CD4-positive, alpha-beta T cell (primary cell): ENCODE measurements at regions not wholly inside any gene's neighbourhood (a gene's known extent, or its start where the extent isn't known, plus 50 kb on each side); places are given as distances from the start of the nearest gene placed in this dataset.

Source experiments
- ATAC-seq: fragments of 200-7000 bp; cut with Tn5 transposase; one replicate; pipeline ENCODE4 v1.10.0; 2022; ENCODE audit warnings: mild to moderate bottlenecking; ENCODE audit not compliant: poor library complexity
- CTCF ChIA-PET: fragments of 350-600 bp; sonication (Branson Sonifier 250); formaldehyde crosslinking; loops from one replicate; lab custom pipeline; 2021; ENCODE audit warnings: antibody characterized with exemption, inconsistent platforms; lab: Charles Lee
- POLR2A ChIA-PET: fragments of 350-600 bp; sonication (Branson Sonifier 250); formaldehyde crosslinking; loops from one replicate; lab custom pipeline; 2021; ENCODE audit warnings: antibody characterized with exemption, inconsistent platforms; lab: Charles Lee
- DNase-seq, 14 experiments: peaks; one replicate each; pipeline ENCODE4 v3.0.0-alpha.2; 2013 to 2020; ENCODE audit warnings: mixed read lengths in 2 of 14
- H3K27ac ChIP-seq, 2 donors: one replicate each; pipeline versions ENCODE4 v1.5.1 to v1.7.0; 2013; ENCODE audit warnings: low read length in 2 of 2, low read depth in 1 of 2, mild to moderate bottlenecking in 1 of 2
- H3K27me3 ChIP-seq, 2 experiments: 1 replicate in 1 of 2; 2 replicates in 1 of 2; pipeline versions ENCODE4 v1.6.1 to v1.7.0; 2013; ENCODE audit warnings: low read length in 2 of 2, control low read depth in 1 of 2, mild to moderate bottlenecking in 1 of 2, moderate library complexity in 1 of 2; ENCODE audit not compliant: insufficient read depth in 2 of 2, control insufficient read depth in 1 of 2
- H3K36me3 ChIP-seq: one replicate; pipeline ENCODE4 v1.6.1; 2013; ENCODE audit warnings: low read length, control low read depth; ENCODE audit not compliant: insufficient read depth
- H3K4me1 ChIP-seq: one replicate; pipeline ENCODE4 v1.6.1; 2013; ENCODE audit warnings: low read length, control low read depth; ENCODE audit not compliant: insufficient read depth
- H3K4me3 ChIP-seq: one replicate; pipeline ENCODE4 v1.5.1; 2013; ENCODE audit warnings: mild to moderate bottlenecking, low read length, moderate library complexity
- H3K9me3 ChIP-seq, 2 experiments: 1 replicate in 1 of 2; 2 replicates in 1 of 2; pipeline versions ENCODE4 v1.6.1 to v1.7.0; 2013; ENCODE audit warnings: low read length in 2 of 2, mild to moderate bottlenecking in 2 of 2, control low read depth in 1 of 2, moderate library complexity in 1 of 2; ENCODE audit not compliant: control insufficient read depth in 1 of 2, insufficient read depth in 1 of 2
- H3K27ac Mint-ChIP-seq: one replicate; pipeline ENCODE4 v1.8.0; 2020; ENCODE audit warnings: mixed read lengths
- H3K27me3 Mint-ChIP-seq: one replicate; pipeline ENCODE4 v1.8.0; 2021; ENCODE audit warnings: mixed read lengths
- H3K36me3 Mint-ChIP-seq: one replicate; pipeline ENCODE4 v1.8.0; 2021; ENCODE audit warnings: low read depth, mixed read lengths
- H3K4me1 Mint-ChIP-seq: one replicate; pipeline ENCODE4 v1.8.0; 2021; ENCODE audit warnings: low read depth, mixed read lengths
- H3K4me3 Mint-ChIP-seq: one replicate; pipeline ENCODE4 v1.8.0; 2020; ENCODE audit warnings: mild to moderate bottlenecking, mixed read lengths
- H3K9me3 Mint-ChIP-seq: one replicate; pipeline ENCODE4 v1.8.0; 2020; ENCODE audit warnings: mixed read lengths
- CTCF ChIP-seq: fragments of 200-600 bp; IDR thresholded peaks from one replicate; pipeline ENCODE4 v1.8.0; 2022; ENCODE audit warnings: antibody characterized with exemption, mild to moderate bottlenecking
- intact Hi-C, 2 experiments: fragments of 100-400 bp; cut with DNase I in 1 of 2; cut with micrococcal nuclease in 1 of 2; formaldehyde crosslinking; loops; one replicate each; pipeline versions ENCODE4 v1.15.1 to v1.9.0; 2023 to 2025; cut with DNase I, micrococcal nuclease

DNA sequence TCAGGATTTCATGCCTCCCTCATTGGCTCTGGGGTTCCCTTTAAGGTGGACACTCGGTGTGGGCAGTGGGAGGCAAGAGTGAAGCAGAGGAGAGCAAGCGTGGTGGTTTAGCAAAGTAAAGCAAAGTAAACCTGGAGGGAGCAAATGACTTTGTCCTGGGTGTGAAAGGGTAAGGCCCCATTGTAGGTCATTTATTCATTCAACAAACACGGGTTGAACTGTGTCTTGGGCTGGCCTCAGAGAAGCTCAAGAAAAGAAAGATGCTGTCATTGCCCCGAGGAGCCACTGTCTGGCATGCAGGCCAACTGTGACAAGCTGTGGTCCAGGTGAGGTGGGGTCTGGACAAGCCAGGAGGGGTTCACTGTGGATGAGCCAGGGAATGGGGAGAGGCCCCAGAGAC lies 68.9 kb upstream of the DLK1 start:
- Histone ChIP-seq H3K9me3 (peaks cover 0 to 5% of the 10 kb centered on the region in 2 experiments), H3K4me3 (no peak overlapping the region), H3K36me3 (no peaks in the 10 kb centered on the region), H3K27me3 (peaks cover 17 to 22% of the 10 kb centered on the region in 2 experiments), H3K27ac (no peak overlapping the region), H3K4me1 (peaks cover 26% of the 10 kb centered on the region)
- no peak for DNase-seq
- Mint-ChIP-seq H3K4me3 (no peak overlapping the region), H3K9me3 (no peaks in the 10 kb centered on the region), H3K27ac (no peak overlapping the region), H3K4me1 (peaks cover 5% of the 10 kb centered on the region), H3K36me3 (no peaks in the 10 kb centered on the region), H3K27me3 (peaks cover 26% of the 10 kb centered on the region)
- no peak for TF ChIP-seq CTCF
- intact Hi-C loops, result no loop called here
- CTCF ChIA-PET, result no interaction called here
- POLR2A ChIA-PET, result no interaction called here
- no peak for ATAC-seq

DNA sequence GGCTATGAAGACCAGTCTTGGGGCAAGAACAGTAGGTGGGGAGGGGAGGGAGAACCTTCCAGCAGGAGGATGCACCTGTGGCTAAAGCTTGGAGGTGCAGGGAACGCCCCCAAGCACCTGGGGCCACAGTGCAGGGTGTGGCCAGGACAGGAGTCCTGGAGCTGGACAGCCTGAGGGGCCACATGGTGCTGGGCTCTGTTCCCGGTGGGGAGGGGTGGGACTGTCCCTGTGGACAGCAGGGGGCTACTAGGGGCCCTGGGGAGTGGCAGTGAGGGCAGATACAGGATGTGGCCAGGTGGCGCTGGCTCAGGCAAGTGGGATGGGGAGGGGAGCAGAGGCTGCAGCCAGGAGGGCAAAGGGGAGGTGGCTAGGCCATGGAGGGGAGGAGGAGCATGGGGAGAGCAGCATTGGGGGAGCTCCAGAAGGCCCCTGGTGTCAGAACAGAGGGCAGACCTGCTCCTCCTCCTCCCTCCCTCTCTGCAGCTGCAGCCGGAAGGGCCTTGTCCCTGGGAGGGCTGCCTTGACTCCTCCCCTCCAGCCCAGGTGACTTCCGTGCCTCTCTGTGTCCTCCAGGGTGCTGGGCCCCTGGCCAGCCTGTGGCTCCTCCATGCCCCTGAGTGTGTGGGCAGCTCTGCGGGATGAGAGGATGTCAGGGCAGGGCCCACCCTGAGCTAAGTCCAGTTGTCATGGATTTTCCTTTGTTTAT lies 68.4 kb upstream of the DLK1 start:
- Mint-ChIP-seq H3K27ac (no peak overlapping the region), H3K4me3 (no peak overlapping the region), H3K36me3 (no peaks in the 10 kb centered on the region), H3K4me1 (peaks cover 5% of the 10 kb centered on the region), H3K27me3 (peaks cover 25% of the 10 kb centered on the region), H3K9me3 (no peaks in the 10 kb centered on the region)
- POLR2A ChIA-PET, result no interaction called here
- H3K4me1 ChIP-seq, result peaks cover 28% of the 10 kb centered on the region
- peaks cover 0 to 5% of the 10 kb centered on the region in 2 experiments for H3K9me3 ChIP-seq
- H3K27ac ChIP-seq, result no peak overlapping the region
- H3K27me3 ChIP-seq, result peaks cover 17 to 22% of the 10 kb centered on the region in 2 experiments
- intact Hi-C loops, result no loop called here
- no peak for TF ChIP-seq CTCF
- ATAC-seq (no peak), DNase-seq (no peak)
- H3K4me3 ChIP-seq, result no peak overlapping the region
- CTCF ChIA-PET, result no interaction called here
- H3K36me3 ChIP-seq, result no peaks in the 10 kb centered on the region

- Mint-ChIP-seq H3K4me1 (peaks cover under 1% of the 10 kb centered on the region), H3K27me3 (peaks cover 13% of the 10 kb centered on the region), H3K9me3 (no peaks in the 10 kb centered on the region), H3K4me3 (no peak overlapping the region), H3K27ac (no peak overlapping the region), H3K36me3 (no peaks in the 10 kb centered on the region)
- Histone ChIP-seq H3K27me3 (peaks cover 14 to 17% of the 10 kb centered on the region in 2 experiments), H3K4me1 (peaks cover 17% of the 10 kb centered on the region), H3K27ac (no peak overlapping the region), H3K36me3 (no peaks in the 10 kb centered on the region), H3K9me3 (peaks cover 0 to 11% of the 10 kb centered on the region in 2 experiments), H3K4me3 (no peak overlapping the region)
- no peak for TF ChIP-seq CTCF
- POLR2A ChIA-PET, result no interaction called here
- no peak for DNase-seq
- no peak for ATAC-seq
- CTCF ChIA-PET, result no interaction called here
- intact Hi-C loops, result loop anchor here in 1 of 2 experiments (5.0 kb wide), 1 partner anchor 968 kb away; no protein-coding TSS in a partner anchor
Observed at GRCh38 chr14:100659345-100660001, 67.2 kb upstream of the DLK1 start.
